Stimulated activated CD8-positive, alpha-beta memory T cell treated with anti-CD3 and anti-CD28 coated beads, Interleukin-4, amount 100 ng/mL, for 24 hours (primary cell): ENCODE measurements at regions not wholly inside any gene's neighbourhood (a gene's known extent, or its start where the extent isn't known, plus 50 kb on each side); places are given as distances from the start of the nearest gene placed in this dataset.

Experiments
- DNase-seq: peaks from one replicate; pipeline ENCODE4 v3.0.0-alpha.2; 2020; ENCODE audit warnings: low read depth

- no peak for DNase-seq
These were observed 189.0 kb upstream of the RGMA start for GRCh38 chr15:93278006-93278405.

DNA sequence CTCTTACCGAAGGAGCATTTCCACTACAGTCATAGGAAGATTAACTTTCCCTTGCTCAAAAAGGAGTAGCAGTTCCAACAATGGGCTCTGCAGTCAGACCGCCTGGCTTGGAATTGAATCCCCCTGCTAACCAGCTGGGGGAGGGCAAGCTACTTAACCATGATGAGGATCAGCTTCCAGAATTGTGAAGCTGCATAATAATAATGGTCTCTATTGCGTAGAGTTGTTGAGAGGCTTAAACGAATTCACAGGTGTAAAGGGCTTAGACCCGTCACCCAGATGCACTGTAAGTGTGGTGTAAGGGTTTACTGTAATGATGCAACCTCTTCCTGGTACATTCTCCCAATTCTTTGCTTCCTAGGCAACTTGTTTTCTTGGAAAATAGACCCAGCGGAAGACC, 185.2 kb upstream of the RGMA start:
- no peak for DNase-seq

- no peak for DNase-seq
These were observed 182.9 kb upstream of the RGMA start for GRCh38 chr15:93271871-93272270.

DNA sequence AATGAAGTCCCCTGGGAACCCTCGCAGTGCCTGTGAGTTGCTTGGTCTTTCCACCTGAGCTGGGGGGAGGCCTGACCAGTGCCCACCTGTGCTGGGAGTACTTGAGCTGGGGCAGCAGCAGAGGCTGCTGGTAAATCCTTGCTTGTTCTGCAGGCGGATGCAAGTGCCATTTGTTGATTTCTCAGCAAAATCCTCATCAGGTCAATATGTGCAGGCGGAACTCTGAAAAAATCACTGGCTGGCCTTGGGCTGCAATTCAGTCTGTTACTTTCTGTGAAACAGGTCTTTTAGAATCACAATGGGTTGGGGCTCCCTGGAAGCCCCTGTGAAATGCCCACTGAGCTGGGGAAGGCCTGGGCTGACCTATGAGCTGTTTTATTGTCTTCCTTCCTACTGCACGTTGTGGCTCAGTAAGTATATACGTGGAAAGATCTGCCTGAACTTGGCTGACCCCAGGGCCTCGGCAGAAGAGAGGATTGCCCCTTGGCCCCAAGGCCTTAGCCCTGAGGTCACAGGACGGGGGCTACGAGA, 182.0 kb upstream of the RGMA start:
- DNase-seq, result no peak

GRCh38 chr15:93268066-93268465, 179.1 kb upstream of the RGMA start:
- DNase-seq, result no peak

GRCh38 chr15:93266291-93266690, 177.3 kb upstream of the RGMA start:
- DNase-seq, result no peak

- DNase-seq, result no peak
These were observed 176.1 kb upstream of the RGMA start for GRCh38 chr15:93265111-93265556.

- DNase-seq, result no peak
These were observed 172.8 kb upstream of the RGMA start for GRCh38 chr15:93261845-93262244.

DNA sequence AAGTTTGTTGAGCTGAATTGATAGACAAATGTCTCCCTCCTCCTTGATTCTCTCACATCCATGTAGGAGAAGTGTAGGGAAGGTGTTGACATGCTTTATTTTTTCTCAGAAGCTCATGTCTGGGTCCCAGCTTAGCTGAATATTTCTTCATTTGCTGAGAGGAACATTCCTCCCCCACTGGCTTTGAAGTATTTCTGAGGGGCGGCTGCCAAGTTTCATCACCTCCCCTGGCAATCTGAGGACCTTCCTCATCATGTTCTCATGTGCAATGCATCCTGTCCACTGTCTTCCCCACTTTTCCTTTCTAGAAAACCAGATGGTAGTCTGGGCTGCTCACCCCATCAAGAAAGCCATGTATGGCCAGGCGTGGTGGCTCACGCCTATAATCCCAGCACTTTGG, 168.9 kb upstream of the RGMA start:
- no peak for DNase-seq

GRCh38 chr15:93253681-93254080, 164.7 kb upstream of the RGMA start:
- DNase-seq, result no peak

DNA sequence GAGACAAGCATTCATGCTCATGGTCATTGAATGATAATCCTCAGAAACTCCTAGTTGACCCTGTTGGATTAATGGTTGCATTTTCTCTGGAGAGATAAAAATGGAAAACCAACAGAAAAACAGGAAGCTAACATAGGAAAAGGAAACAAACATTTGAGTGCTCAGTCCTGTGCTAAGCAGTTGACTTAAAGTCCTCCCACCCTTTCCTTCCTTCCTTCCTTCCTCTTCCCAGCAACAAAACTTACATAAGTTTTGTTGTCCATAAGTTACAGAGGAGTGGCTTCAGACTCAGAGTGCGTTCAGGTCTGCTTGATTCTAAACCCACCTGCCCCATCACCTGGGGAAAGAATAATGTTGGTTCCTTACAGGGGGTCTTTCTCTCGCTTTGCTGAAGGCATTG, 163.8 kb upstream of the RGMA start:
- no peak for DNase-seq

DNA sequence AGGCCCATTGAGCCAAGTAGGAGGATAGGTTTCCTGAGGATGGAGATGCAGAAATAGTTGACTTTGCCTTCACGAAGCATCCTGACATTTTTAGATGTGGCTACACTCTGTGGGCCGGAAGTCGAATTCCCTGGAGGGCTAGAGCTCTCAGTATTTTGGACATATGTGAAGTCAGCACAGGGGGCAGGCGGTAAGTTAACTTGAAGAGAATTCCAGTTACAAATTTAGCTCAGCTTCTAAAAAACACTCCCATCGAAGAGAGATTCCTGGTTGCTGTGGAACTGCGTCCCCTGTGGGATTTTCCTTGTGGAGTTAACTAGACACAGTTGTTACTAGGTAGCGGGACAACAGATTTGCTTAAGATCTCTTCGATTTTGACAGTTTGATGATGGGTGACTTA, 161.9 kb upstream of the RGMA start:
- no peak for DNase-seq

DNA sequence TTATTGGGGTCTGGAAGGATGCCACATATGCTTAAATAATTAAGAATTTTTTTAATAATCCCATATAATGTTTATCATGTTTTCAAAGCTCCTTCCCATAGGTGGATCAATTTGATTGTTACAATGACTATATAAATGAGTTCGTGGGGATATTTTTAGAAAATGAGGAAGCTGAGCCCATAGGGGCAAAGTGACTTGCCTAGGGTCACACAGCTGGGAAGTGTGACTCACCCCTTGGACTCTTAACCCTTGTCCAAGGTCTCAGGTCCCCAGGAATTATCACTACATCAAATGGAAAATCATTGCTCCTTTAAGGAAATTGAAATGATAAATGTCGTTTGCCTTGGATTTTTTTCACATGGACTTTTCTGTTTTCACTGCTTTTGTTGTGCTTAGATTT, 161.2 kb upstream of the RGMA start:
- no peak for DNase-seq

- DNase-seq, result no peak
These were observed 160.6 kb upstream of the RGMA start for GRCh38 chr15:93249623-93250022.

- DNase-seq, result no peak
These were observed 158.6 kb upstream of the RGMA start for GRCh38 chr15:93247466-93248121.

- no peak for DNase-seq
These were observed 157.5 kb upstream of the RGMA start for GRCh38 chr15:93246266-93247242.

GRCh38 chr15:93245661-93246042, 156.6 kb upstream of the RGMA start:
- no peak for DNase-seq

DNA sequence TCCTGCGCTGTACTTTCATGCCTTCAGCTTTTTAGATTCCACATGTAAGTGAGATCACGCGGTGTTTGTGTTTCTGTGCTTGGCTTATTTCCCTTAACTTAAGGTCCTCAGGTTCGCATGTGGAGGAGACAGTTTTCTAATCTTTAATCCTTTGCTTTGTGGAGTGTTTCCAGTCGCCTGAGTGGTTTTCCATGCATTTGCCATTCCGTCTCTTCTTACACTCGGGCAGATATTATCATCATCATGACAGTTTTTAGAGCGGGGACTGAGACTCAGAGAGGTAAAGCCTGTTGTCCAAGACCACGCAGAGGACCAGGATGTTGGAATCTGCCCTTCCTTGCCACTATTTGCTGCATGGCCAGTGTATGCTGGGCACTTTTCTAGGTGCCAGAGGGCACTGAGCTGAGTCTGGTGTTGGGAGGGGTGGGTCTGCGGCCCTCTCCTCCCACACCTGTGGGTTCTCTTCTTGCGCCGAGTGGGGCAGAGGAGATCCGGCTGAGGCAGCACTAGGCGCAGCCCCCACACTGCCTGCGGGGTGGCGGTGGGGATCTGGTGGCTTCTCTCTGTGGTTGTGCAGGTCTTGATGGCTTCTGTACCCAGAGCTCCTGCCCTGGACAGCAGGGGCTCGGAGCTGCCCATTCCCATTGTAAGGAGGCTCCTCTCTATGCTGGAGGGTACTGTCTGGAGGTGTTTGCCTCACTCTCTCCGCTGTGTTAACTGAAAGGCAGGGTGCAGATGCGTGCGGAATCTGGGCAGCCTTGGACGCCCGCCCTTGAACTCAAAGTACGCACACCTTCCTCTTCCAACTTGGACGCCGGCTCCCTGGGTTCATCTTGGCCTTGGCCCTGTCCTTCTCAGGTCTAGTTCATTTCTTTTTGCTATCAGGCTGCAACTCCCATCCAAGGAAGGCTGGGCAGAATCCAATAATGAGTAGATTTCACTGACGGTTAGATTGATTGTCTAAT, 156.0 kb upstream of the RGMA start:
- DNase-seq, result no peak

DNA sequence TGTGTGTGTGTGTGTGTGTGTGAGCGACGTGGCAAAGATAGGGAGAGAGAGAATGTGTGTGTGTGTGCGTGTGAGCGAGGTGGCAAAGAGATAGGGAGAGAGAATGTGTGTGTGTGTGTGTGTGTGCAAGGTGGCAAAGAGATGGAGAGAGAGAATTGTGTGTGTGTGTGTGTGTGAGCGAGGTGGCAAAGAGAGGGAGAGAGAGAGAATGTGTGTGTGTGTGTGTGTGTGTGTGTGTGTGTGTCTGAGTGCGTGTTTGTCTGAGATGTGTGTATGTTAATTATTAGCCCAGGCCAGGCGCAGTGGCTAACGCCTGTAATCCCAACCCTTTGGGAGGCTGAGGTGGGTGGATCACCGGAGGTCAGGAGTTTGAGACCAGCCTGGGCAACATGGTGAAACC, 154.6 kb upstream of the RGMA start:
- no peak for DNase-seq

GRCh38 chr15:93241696-93242585, 152.9 kb upstream of the RGMA start:
- no peak for DNase-seq

GRCh38 chr15:93239993-93240392, 151.0 kb upstream of the RGMA start:
- DNase-seq, result no peak
